HEK293 (cell line): ENCODE measurements at regions not wholly inside any gene's neighbourhood (a gene's known extent, or its start where the extent isn't known, plus 50 kb on each side); places are given as distances from the start of the nearest gene placed in this dataset.
A peak's percentile ranks its signal among the peaks of the same experiment; 100 is the strongest.

Source experiments
- CTCF ChIA-PET: fragments of 350-600 bp; formaldehyde crosslinking; extraction: SDS; loops from one replicate; lab custom pipeline; 2021; ENCODE audit warnings: antibody characterized with exemption; lab: Yijun Ruan, JAX
- POLR2A ChIA-PET: fragments of 300-600 bp; formaldehyde crosslinking; extraction: SDS; loops from one replicate; lab custom pipeline; 2020; ENCODE audit warnings: antibody characterized with exemption, inconsistent platforms; lab: Yijun Ruan, JAX
- H3K27ac ChIP-seq: fragments of 200-500 bp; sonication (Bioruptor generic); 2 replicates; pipeline ENCODE4 v1.5.1; 2014; ENCODE audit warnings: low read depth, low read length, control low read depth, inconsistent platforms; ENCODE audit errors: extremely low read depth
- H3K36me3 ChIP-seq, 2 experiments: fragments of 200-500 bp in 1 of 2; sonication (Bioruptor generic) in 1 of 2; 1 replicate in 1 of 2; 2 replicates in 1 of 2; pipeline ENCODE4 v1.5.1; 2014 to 2017; ENCODE audit warnings: inconsistent platforms in 2 of 2, low read length in 2 of 2; ENCODE audit not compliant: control insufficient read depth in 2 of 2, insufficient read depth in 1 of 2
- H3K4me1 ChIP-seq: fragments of 200-500 bp; sonication (Bioruptor generic); 2 replicates; pipeline ENCODE4 v1.5.1; 2014; ENCODE audit warnings: mild to moderate bottlenecking, low read length, inconsistent platforms; ENCODE audit not compliant: control insufficient read depth, insufficient read depth
- H3K4me3 ChIP-seq: 2 replicates; pipeline ENCODE4 v1.5.1; 2011; ENCODE audit warnings: low read depth, mild to moderate bottlenecking, control low read depth, low read length, moderate library complexity
- H3K9me3 ChIP-seq: fragments of 200-500 bp; sonication (Bioruptor generic); 2 replicates; pipeline ENCODE4 v1.5.1; 2014; ENCODE audit warnings: low read depth, low read length, inconsistent platforms; ENCODE audit not compliant: control insufficient read depth, insufficient read depth
- BCL11A ChIP-seq: fragments of 450-650 bp; formaldehyde crosslinking; IDR thresholded peaks from 2 replicates; pipeline ENCODE4 v1.5.1; 2016; ENCODE audit warnings: low read depth, missing biosample characterization, missing genetic modification characterization
- OVOL3 ChIP-seq: fragments of 450-650 bp; formaldehyde crosslinking; IDR thresholded peaks from 2 replicates; pipeline ENCODE4 v1.5.1; 2016; ENCODE audit warnings: missing biosample characterization, missing genetic modification characterization
- ZBTB21 ChIP-seq: fragments of 450-650 bp; formaldehyde crosslinking; IDR thresholded peaks from 2 replicates; pipeline ENCODE4 v1.5.1; 2017; ENCODE audit warnings: missing biosample characterization, missing genetic modification characterization
- ZBTB7A ChIP-seq: fragments of 450-650 bp; formaldehyde crosslinking; IDR thresholded peaks from 2 replicates; pipeline ENCODE4 v1.5.1; 2016; ENCODE audit warnings: low read depth, missing biosample characterization, missing genetic modification characterization
- ZFP37 ChIP-seq: fragments of 450-650 bp; formaldehyde crosslinking; IDR thresholded peaks from 2 replicates; pipeline ENCODE4 v1.5.1; 2016; ENCODE audit warnings: missing biosample characterization, missing genetic modification characterization
- ZNF121 ChIP-seq: fragments of 450-650 bp; formaldehyde crosslinking; IDR thresholded peaks from 2 replicates; pipeline ENCODE4 v1.5.1; 2016; ENCODE audit warnings: missing biosample characterization, missing genetic modification characterization
- ZNF184 ChIP-seq: fragments of 450-650 bp; IDR thresholded peaks from 2 replicates; pipeline ENCODE4 v1.5.1; 2018; ENCODE audit warnings: missing biosample characterization, mild to moderate bottlenecking, missing genetic modification characterization
- ZNF223 ChIP-seq: fragments of 450-650 bp; formaldehyde crosslinking; IDR thresholded peaks from 2 replicates; pipeline ENCODE4 v1.5.1; 2016; ENCODE audit warnings: missing biosample characterization, missing genetic modification characterization
- ZNF324 ChIP-seq: fragments of 450-650 bp; formaldehyde crosslinking; IDR thresholded peaks from 2 replicates; pipeline ENCODE4 v1.5.1; 2016; ENCODE audit warnings: missing biosample characterization, missing genetic modification characterization
- ZNF37A ChIP-seq: fragments of 450-650 bp; IDR thresholded peaks from 2 replicates; pipeline ENCODE4 v1.5.1; 2018; ENCODE audit warnings: missing biosample characterization, missing genetic modification characterization
- ZNF548 ChIP-seq: fragments of 450-650 bp; formaldehyde crosslinking; IDR thresholded peaks from 2 replicates; pipeline ENCODE4 v1.5.1; 2016; ENCODE audit warnings: missing biosample characterization, missing genetic modification characterization
- ZNF596 ChIP-seq: fragments of 450-650 bp; IDR thresholded peaks from 2 replicates; pipeline ENCODE4 v1.5.0; 2018; ENCODE audit warnings: missing biosample characterization, mild to moderate bottlenecking, missing genetic modification characterization, moderate library complexity
- ZNF610 ChIP-seq: fragments of 450-650 bp; formaldehyde crosslinking; IDR thresholded peaks from 2 replicates; pipeline ENCODE4 v1.5.1; 2016; ENCODE audit warnings: missing biosample characterization, missing genetic modification characterization, borderline replicate concordance
- ZNF629 ChIP-seq: fragments of 450-650 bp; formaldehyde crosslinking; IDR thresholded peaks from 2 replicates; pipeline ENCODE4 v1.5.1; 2017; ENCODE audit warnings: missing biosample characterization, missing genetic modification characterization
- ZNF776 ChIP-seq: fragments of 450-650 bp; formaldehyde crosslinking; IDR thresholded peaks from 2 replicates; pipeline ENCODE4 v1.5.0; 2017; ENCODE audit warnings: missing biosample characterization, missing genetic modification characterization, borderline replicate concordance
- TF ChIP-seq, protein P1 (sequence below): fragments of 450-650 bp; formaldehyde crosslinking; IDR thresholded peaks from 2 replicates; pipeline ENCODE4 v1.5.1; 2017; ENCODE audit warnings: missing biosample characterization, missing genetic modification characterization
- TF ChIP-seq, protein P2 (sequence below): fragments of 450-650 bp; IDR thresholded peaks from 2 replicates; pipeline ENCODE4 v1.5.1; 2018; ENCODE audit warnings: missing biosample characterization, mild to moderate bottlenecking, missing genetic modification characterization
- TF ChIP-seq, protein P3 (sequence below): fragments of 450-650 bp; formaldehyde crosslinking; IDR thresholded peaks from 2 replicates; pipeline ENCODE4 v1.5.1; 2017; ENCODE audit warnings: missing biosample characterization, missing genetic modification characterization
- TF ChIP-seq, protein P4 (sequence below): fragments of 450-650 bp; formaldehyde crosslinking; IDR thresholded peaks from 2 replicates; pipeline ENCODE4; 2016; ENCODE audit warnings: missing biosample characterization, missing genetic modification characterization
- TF ChIP-seq, protein P5 (sequence below): fragments of 450-650 bp; formaldehyde crosslinking; IDR thresholded peaks from 2 replicates; pipeline ENCODE4 v1.5.1; 2017; ENCODE audit warnings: missing biosample characterization, missing genetic modification characterization
- TF ChIP-seq, protein P6 (sequence below): fragments of 450-650 bp; formaldehyde crosslinking; optimal IDR thresholded peaks from 2 replicates; pipeline ENCODE3; 2016; ENCODE audit warnings: missing biosample characterization, mild to moderate bottlenecking, missing genetic modification characterization

DNA sequence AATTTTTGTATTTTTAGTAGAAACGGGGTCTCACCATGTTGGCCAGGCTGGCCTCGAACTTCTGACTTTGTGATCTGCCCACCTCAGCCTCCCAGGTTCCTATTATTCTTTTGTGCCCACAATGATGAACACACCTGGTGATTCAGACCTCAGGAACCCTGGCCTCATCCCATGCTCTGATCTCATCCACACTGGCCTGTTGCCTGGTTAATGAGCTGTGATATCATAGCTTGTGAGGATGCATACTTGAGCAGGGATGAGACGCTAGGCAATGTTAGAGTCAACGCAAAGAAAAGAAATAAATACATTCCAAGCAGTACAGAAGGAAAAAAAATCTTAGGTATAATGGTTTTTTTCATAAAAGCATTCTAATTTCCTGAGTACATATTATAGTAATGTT is 82.4 kb upstream of the RNF32 start (continued):
- TF ChIP-seq BCL11A (tag by site-specific recombination) = no peak
- no peak for TF ChIP-seq ZNF548 (tag by site-specific recombination)
- TF ChIP-seq, protein P1, sequence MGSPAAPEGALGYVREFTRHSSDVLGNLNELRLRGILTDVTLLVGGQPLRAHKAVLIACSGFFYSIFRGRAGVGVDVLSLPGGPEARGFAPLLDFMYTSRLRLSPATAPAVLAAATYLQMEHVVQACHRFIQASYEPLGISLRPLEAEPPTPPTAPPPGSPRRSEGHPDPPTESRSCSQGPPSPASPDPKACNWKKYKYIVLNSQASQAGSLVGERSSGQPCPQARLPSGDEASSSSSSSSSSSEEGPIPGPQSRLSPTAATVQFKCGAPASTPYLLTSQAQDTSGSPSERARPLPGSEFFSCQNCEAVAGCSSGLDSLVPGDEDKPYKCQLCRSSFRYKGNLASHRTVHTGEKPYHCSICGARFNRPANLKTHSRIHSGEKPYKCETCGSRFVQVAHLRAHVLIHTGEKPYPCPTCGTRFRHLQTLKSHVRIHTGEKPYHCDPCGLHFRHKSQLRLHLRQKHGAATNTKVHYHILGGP = no peak
- TF ChIP-seq ZNF37A (tag by site-specific recombination) = no peak
- TF ChIP-seq ZNF776 (tag by site-specific recombination) = no peak
- no peak for TF ChIP-seq ZNF121 (tag by site-specific recombination)
- TF ChIP-seq ZNF324 = no peak
- TF ChIP-seq, protein P2, sequence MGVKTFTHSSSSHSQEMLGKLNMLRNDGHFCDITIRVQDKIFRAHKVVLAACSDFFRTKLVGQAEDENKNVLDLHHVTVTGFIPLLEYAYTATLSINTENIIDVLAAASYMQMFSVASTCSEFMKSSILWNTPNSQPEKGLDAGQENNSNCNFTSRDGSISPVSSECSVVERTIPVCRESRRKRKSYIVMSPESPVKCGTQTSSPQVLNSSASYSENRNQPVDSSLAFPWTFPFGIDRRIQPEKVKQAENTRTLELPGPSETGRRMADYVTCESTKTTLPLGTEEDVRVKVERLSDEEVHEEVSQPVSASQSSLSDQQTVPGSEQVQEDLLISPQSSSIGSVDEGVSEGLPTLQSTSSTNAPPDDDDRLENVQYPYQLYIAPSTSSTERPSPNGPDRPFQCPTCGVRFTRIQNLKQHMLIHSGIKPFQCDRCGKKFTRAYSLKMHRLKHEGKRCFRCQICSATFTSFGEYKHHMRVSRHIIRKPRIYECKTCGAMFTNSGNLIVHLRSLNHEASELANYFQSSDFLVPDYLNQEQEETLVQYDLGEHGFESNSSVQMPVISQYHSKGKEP (tag by site-specific recombination) = no peak
- TF ChIP-seq OVOL3 (tag by site-specific recombination) = no peak
- no peak for TF ChIP-seq ZFP37 (tag by site-specific recombination)
- TF ChIP-seq ZNF223 (tag by site-specific recombination) = no peak
- TF ChIP-seq, protein P3, sequence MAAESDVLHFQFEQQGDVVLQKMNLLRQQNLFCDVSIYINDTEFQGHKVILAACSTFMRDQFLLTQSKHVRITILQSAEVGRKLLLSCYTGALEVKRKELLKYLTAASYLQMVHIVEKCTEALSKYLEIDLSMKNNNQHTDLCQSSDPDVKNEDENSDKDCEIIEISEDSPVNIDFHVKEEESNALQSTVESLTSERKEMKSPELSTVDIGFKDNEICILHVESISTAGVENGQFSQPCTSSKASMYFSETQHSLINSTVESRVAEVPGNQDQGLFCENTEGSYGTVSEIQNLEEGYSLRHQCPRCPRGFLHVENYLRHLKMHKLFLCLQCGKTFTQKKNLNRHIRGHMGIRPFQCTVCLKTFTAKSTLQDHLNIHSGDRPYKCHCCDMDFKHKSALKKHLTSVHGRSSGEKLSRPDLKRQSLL = no peak
- TF ChIP-seq, protein P4, sequence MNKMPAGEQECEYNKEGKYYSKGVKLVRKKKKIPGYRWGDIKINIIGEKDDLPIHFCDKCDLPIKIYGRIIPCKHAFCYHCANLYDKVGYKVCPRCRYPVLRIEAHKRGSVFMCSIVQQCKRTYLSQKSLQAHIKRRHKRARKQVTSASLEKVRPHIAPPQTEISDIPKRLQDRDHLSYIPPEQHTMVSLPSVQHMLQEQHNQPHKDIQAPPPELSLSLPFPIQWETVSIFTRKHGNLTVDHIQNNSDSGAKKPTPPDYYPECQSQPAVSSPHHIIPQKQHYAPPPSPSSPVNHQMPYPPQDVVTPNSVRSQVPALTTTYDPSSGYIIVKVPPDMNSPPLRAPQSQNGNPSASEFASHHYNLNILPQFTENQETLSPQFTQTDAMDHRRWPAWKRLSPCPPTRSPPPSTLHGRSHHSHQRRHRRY = no peak
- TF ChIP-seq ZBTB21 (tag by site-specific recombination) = peak; percentile 84
- TF ChIP-seq, protein P5, sequence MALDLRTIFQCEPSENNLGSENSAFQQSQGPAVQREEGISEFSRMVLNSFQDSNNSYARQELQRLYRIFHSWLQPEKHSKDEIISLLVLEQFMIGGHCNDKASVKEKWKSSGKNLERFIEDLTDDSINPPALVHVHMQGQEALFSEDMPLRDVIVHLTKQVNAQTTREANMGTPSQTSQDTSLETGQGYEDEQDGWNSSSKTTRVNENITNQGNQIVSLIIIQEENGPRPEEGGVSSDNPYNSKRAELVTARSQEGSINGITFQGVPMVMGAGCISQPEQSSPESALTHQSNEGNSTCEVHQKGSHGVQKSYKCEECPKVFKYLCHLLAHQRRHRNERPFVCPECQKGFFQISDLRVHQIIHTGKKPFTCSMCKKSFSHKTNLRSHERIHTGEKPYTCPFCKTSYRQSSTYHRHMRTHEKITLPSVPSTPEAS = no peak
- TF ChIP-seq, protein P6, sequence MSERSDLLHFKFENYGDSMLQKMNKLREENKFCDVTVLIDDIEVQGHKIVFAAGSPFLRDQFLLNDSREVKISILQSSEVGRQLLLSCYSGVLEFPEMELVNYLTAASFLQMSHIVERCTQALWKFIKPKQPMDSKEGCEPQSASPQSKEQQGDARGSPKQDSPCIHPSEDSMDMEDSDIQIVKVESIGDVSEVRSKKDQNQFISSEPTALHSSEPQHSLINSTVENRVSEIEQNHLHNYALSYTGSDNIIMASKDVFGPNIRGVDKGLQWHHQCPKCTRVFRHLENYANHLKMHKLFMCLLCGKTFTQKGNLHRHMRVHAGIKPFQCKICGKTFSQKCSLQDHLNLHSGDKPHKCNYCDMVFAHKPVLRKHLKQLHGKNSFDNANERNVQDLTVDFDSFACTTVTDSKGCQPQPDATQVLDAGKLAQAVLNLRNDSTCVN (tag by site-specific recombination) = no peak
- TF ChIP-seq ZNF184 (tag by site-specific recombination) = peak; percentile 46; the same call in 1 of the 2 replicates
- peak; percentile 85 for TF ChIP-seq ZNF629

DNA sequence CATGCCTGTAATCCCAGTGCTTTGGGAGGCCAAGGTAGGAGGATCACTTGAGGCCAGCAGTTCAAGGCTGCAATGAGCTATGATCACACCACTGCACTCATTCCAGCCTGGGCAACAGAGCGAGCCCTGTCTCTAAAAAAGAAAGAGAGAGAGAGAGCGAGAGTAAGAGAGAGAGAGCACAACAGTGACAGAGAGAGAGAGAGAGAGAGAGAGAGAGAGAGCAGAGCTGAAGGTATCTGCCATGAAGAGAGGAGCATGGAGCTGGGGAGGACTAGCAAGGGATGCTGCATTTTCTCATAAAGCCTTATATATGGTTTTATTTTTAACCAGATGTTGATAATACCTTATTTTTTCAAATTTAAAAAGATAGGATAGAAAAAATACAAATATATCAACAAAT is 84.5 kb upstream of the RNF32 start:
- TF ChIP-seq ZNF596 (tag by site-specific recombination) = peak; percentile 91
- no peak for TF ChIP-seq ZNF610 (tag by site-specific recombination)
- no peak for TF ChIP-seq ZBTB7A (tag by site-specific recombination)
- no peaks in the 10 kb centered on the region for H3K36me3 ChIP-seq
- H3K4me3 ChIP-seq = no peak overlapping the region
- H3K4me1 ChIP-seq = no peaks in the 10 kb centered on the region
- ChIA-PET POLR2A (no interaction called here), CTCF (no interaction called here)
- H3K9me3 ChIP-seq = no peaks in the 10 kb centered on the region
- H3K27ac ChIP-seq = no peak overlapping the region
